ENCODE measurements at regions not wholly inside any gene's neighbourhood (a gene's known extent, or its start where the extent isn't known, plus 50 kb on each side); places are given as distances from the start of the nearest gene placed in this dataset.

DNA sequence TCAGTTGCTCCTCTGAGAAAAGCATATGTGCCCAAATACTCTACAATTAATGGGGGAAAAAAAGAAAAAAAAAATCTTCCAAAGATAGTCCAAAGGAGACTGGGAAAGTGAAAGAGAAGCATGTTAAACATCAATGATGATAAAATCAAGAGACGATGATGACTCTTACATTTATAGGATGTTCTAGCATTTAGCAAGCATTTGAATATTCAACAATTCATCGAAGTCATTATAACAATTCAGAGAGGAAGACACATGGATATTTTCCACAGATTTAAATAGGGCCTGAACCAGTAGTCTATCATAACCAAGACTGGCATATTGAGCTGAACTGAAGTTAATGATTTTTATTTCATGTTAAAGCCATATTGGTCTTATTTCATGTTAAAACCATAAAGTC lies 528.4 kb downstream of the INHBA start:
- intact Hi-C loops (cut with DNase I) = no loop called here
- H3K4me1 ChIP-seq (replicated peaks) = no peaks in the 10 kb centered on the region
- no peak overlapping the region for H3K4me3 ChIP-seq
- 65% methylated on average over 2 of the region's 2 CpGs for WGBS
- no peaks in the 10 kb centered on the region for H3K27me3 ChIP-seq (replicated peaks; ENCODE audit: insufficient read depth)
- no peak for DNase-seq (ENCODE audit: low spot score)
- TF ChIP-seq POLR2A (IDR thresholded peaks at IDR 0.05) = no peak
- TF ChIP-seq CTCF (IDR thresholded peaks at IDR 0.05) = no peak
- no peak for TF ChIP-seq POLR2AphosphoS5 (IDR thresholded peaks at IDR 0.05)
- no peaks in the 10 kb centered on the region for H3K36me3 ChIP-seq
- no peaks in the 10 kb centered on the region for H3K9me3 ChIP-seq
- no peak overlapping the region for H3K27ac ChIP-seq

GRCh38 chr7:41170466-41170865 lies 532.4 kb downstream of the INHBA start:
- Histone ChIP-seq H3K9me3 (no peaks in the 10 kb centered on the region), H3K27ac (no peak overlapping the region), H3K27me3 (replicated peaks; ENCODE audit: insufficient read depth) (peaks cover 2% of the 10 kb centered on the region), H3K4me1 (replicated peaks) (no peaks in the 10 kb centered on the region), H3K36me3 (no peaks in the 10 kb centered on the region), H3K4me3 (no peak overlapping the region)
- no peak for DNase-seq (ENCODE audit: low spot score)
- 91% methylated on average over 2 of the region's 2 CpGs for WGBS
- TF ChIP-seq POLR2AphosphoS5 (IDR thresholded peaks at IDR 0.05) = no peak
- TF ChIP-seq POLR2A (IDR thresholded peaks at IDR 0.05) = no peak
- no peak for TF ChIP-seq CTCF (IDR thresholded peaks at IDR 0.05)
- intact Hi-C loops (cut with DNase I) = no loop called here

- H3K27ac ChIP-seq = no peak overlapping the region
- peaks cover 2% of the 10 kb centered on the region for H3K27me3 ChIP-seq (replicated peaks; ENCODE audit: insufficient read depth)
- H3K4me3 ChIP-seq = no peak overlapping the region
- no peaks in the 10 kb centered on the region for H3K36me3 ChIP-seq
- H3K4me1 ChIP-seq (replicated peaks) = no peaks in the 10 kb centered on the region
- no peak for TF ChIP-seq POLR2A (IDR thresholded peaks at IDR 0.05)
- no peak for TF ChIP-seq POLR2AphosphoS5 (IDR thresholded peaks at IDR 0.05)
- no peak for TF ChIP-seq CTCF (IDR thresholded peaks at IDR 0.05)
- WGBS = 92% methylated on average over 6 of the region's 6 CpGs
- H3K9me3 ChIP-seq = no peaks in the 10 kb centered on the region
- no peak for DNase-seq (ENCODE audit: low spot score)
- intact Hi-C loops (cut with DNase I) = no loop called here
Measured at GRCh38 chr7:41169317-41169716, 533.6 kb downstream of the INHBA start.

DNA sequence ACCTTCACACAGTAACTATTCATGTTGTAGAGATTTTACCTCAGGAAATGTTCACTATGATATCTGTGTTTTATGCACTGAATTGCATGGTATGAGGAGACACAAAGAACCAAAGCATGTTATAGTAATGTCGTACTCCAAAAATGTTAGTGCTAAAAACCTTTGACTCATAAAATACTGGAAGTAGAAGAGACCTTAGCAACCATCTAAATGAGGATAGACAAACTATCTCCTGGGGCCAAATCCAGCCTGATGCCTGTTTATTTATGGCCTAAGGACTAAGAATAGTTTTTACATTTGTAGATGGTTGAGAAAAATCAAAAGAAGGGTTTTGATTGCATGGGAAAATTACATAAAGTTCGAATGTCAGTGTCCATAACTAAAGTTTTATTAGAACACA lies 535.1 kb downstream of the INHBA start:
- H3K27ac ChIP-seq = no peak overlapping the region
- no peak for DNase-seq (ENCODE audit: low spot score)
- TF ChIP-seq CTCF (IDR thresholded peaks at IDR 0.05) = no peak
- no peak for TF ChIP-seq POLR2A (IDR thresholded peaks at IDR 0.05)
- TF ChIP-seq POLR2AphosphoS5 (IDR thresholded peaks at IDR 0.05) = no peak
- H3K27me3 ChIP-seq (replicated peaks; ENCODE audit: insufficient read depth) = peaks cover 2% of the 10 kb centered on the region
- H3K9me3 ChIP-seq = no peaks in the 10 kb centered on the region
- intact Hi-C loops (cut with DNase I) = no loop called here
- WGBS = 71% methylated on average over 2 of the region's 2 CpGs
- no peaks in the 10 kb centered on the region for H3K36me3 ChIP-seq
- H3K4me1 ChIP-seq (replicated peaks) = no peaks in the 10 kb centered on the region
- no peak overlapping the region for H3K4me3 ChIP-seq

- WGBS = 36% methylated on average over 2 of the region's 2 CpGs
- H3K36me3 ChIP-seq = no peaks in the 10 kb centered on the region
- no peak for DNase-seq (ENCODE audit: low spot score)
- H3K4me1 ChIP-seq (replicated peaks) = no peaks in the 10 kb centered on the region
- no peak overlapping the region for H3K4me3 ChIP-seq
- peaks cover under 1% of the 10 kb centered on the region for H3K27me3 ChIP-seq (replicated peaks; ENCODE audit: insufficient read depth)
- no peak overlapping the region for H3K27ac ChIP-seq
- intact Hi-C loops (cut with DNase I) = no loop called here
- TF ChIP-seq POLR2AphosphoS5 (IDR thresholded peaks at IDR 0.05) = no peak
- TF ChIP-seq POLR2A (IDR thresholded peaks at IDR 0.05) = no peak
- no peak for TF ChIP-seq CTCF (IDR thresholded peaks at IDR 0.05)
- H3K9me3 ChIP-seq = no peaks in the 10 kb centered on the region
Measured at GRCh38 chr7:41164440-41164839, 538.5 kb downstream of the INHBA start.
